ENCODE measurements at regions not wholly inside any gene's neighbourhood (a gene's known extent, or its start where the extent isn't known, plus 50 kb on each side); places are given as distances from the start of the nearest gene placed in this dataset.

- H3K4me1 Mint-ChIP-seq (ENCODE audit: low read depth), result no peaks in the 10 kb centered on the region
- DNase-seq, result no peak
- no peak overlapping the region for H3K27ac Mint-ChIP-seq
- TF ChIP-seq, protein P1, sequence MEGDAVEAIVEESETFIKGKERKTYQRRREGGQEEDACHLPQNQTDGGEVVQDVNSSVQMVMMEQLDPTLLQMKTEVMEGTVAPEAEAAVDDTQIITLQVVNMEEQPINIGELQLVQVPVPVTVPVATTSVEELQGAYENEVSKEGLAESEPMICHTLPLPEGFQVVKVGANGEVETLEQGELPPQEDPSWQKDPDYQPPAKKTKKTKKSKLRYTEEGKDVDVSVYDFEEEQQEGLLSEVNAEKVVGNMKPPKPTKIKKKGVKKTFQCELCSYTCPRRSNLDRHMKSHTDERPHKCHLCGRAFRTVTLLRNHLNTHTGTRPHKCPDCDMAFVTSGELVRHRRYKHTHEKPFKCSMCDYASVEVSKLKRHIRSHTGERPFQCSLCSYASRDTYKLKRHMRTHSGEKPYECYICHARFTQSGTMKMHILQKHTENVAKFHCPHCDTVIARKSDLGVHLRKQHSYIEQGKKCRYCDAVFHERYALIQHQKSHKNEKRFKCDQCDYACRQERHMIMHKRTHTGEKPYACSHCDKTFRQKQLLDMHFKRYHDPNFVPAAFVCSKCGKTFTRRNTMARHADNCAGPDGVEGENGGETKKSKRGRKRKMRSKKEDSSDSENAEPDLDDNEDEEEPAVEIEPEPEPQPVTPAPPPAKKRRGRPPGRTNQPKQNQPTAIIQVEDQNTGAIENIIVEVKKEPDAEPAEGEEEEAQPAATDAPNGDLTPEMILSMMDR (IDR thresholded peaks at IDR 0.05), result no peak
- peaks cover 10% of the 10 kb centered on the region for H3K36me3 Mint-ChIP-seq (ENCODE audit: low read depth)
- no peak overlapping the region for H3K4me3 Mint-ChIP-seq
- peaks cover 58% of the 10 kb centered on the region for H3K9me3 Mint-ChIP-seq
- H3K27me3 Mint-ChIP-seq (ENCODE audit: insufficient read depth), result no peaks in the 10 kb centered on the region
Observed at GRCh38 chr22:49079743-49080500, 747.8 kb downstream of the BRD1 start.

DNA sequence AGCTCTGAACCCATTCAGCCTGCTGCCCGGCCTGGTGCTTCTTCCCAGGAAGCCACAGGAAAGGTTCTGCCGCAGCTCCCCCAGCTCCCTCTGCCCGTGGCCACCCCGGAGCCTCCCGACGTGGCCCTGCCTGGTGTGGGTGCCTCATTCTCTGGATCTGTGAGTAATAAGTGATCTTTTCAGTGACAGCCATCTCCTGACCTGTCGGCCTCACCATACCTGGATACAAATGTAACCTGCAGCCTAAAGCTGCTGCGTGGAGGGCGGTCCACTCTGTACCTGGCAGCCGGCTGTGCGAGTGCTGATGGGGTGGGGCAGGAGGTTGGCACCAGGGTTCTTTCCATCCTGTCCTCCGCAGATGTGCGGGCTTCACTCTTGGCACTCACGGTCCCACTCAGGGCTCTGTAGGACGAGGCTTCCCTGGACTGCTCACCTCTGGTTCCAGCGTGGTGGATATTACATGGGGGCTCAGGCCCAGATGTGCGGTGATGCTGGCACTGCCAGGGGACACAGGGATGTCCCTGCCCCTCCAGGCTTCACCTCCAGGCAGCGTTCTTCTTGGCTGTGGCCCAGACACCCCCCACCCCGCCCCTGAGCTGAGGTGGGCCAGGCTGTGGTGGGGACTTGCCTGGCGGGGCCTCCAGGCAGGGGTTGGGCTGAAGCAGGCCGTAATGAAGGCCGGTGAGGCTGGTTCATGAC lies 748.5 kb downstream of the BRD1 start:
- TF ChIP-seq, protein P1 (IDR thresholded peaks at IDR 0.05), result no peak
- peaks cover 10% of the 10 kb centered on the region for H3K36me3 Mint-ChIP-seq (ENCODE audit: low read depth)
- H3K4me1 Mint-ChIP-seq (ENCODE audit: low read depth), result no peaks in the 10 kb centered on the region
- no peak overlapping the region for H3K27ac Mint-ChIP-seq
- no peak overlapping the region for H3K4me3 Mint-ChIP-seq
- H3K27me3 Mint-ChIP-seq (ENCODE audit: insufficient read depth), result no peaks in the 10 kb centered on the region
- no peak for DNase-seq
- H3K9me3 Mint-ChIP-seq, result peaks cover 50% of the 10 kb centered on the region

GRCh38 chr22:49078076-49078710 lies 749.5 kb downstream of the BRD1 start:
- H3K27ac Mint-ChIP-seq, result no peak overlapping the region
- DNase-seq, result no peak
- no peaks in the 10 kb centered on the region for H3K27me3 Mint-ChIP-seq (ENCODE audit: insufficient read depth)
- TF ChIP-seq, protein P1 (IDR thresholded peaks at IDR 0.05), result no peak
- H3K4me1 Mint-ChIP-seq (ENCODE audit: low read depth), result no peaks in the 10 kb centered on the region
- H3K36me3 Mint-ChIP-seq (ENCODE audit: low read depth), result peaks cover 6% of the 10 kb centered on the region
- no peak overlapping the region for H3K4me3 Mint-ChIP-seq
- peaks cover 42% of the 10 kb centered on the region for H3K9me3 Mint-ChIP-seq

GRCh38 chr22:49077586-49077985 lies 750.1 kb downstream of the BRD1 start:
- H3K4me3 Mint-ChIP-seq, result no peak overlapping the region
- TF ChIP-seq, protein P1 (IDR thresholded peaks at IDR 0.05), result no peak
- no peak overlapping the region for H3K27ac Mint-ChIP-seq
- H3K27me3 Mint-ChIP-seq (ENCODE audit: insufficient read depth), result no peaks in the 10 kb centered on the region
- H3K9me3 Mint-ChIP-seq, result peaks cover 41% of the 10 kb centered on the region
- no peaks in the 10 kb centered on the region for H3K4me1 Mint-ChIP-seq (ENCODE audit: low read depth)
- DNase-seq, result no peak
- H3K36me3 Mint-ChIP-seq (ENCODE audit: low read depth), result peaks cover 3% of the 10 kb centered on the region

DNA sequence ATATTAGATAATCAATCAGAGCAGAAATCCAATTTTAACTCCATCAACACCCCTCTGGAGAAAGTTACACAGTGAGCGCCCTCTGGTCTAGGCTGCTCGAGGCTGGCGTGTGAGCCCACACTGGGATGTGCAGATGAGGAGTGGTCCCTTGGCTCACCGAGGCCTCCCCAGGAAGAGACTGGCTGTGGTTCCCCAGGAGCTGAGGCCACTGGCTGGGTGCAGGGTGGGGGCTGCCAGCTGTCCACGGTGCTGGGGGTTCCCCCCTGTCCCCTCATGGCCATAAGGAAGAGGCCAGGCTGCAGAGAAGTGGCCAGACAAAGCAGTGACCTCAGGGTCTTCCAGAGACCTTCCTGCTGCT lies 750.7 kb downstream of the BRD1 start:
- Mint-ChIP-seq H3K36me3 (ENCODE audit: low read depth) (no peaks in the 10 kb centered on the region), H3K9me3 (peaks cover 38% of the 10 kb centered on the region), H3K27me3 (ENCODE audit: insufficient read depth) (no peaks in the 10 kb centered on the region), H3K27ac (no peak overlapping the region), H3K4me3 (no peak overlapping the region), H3K4me1 (ENCODE audit: low read depth) (no peaks in the 10 kb centered on the region)
- DNase-seq, result no peak
- TF ChIP-seq, protein P1 (IDR thresholded peaks at IDR 0.05), result no peak
